ENCODE measurements at regions not wholly inside any gene's neighbourhood (a gene's known extent, or its start where the extent isn't known, plus 50 kb on each side); places are given as distances from the start of the nearest gene placed in this dataset.

- Histone ChIP-seq H3K4me3 (no peak overlapping the region), H3K4me1 (no peaks in the 10 kb centered on the region), H3K9me3 (peaks cover 0 to 11% (median 0%) of the 10 kb centered on the region in 8 donors), H3K27ac (no peak overlapping the region), H3K27me3 (replicated peaks in 1 of 7) (no peaks in the 10 kb centered on the region), H3K36me3 (no peaks in the 10 kb centered on the region)
- intact Hi-C loops (cut with DNase I; ENCODE audit: low total_unique reads) = no loop called here
- no peak for DNase-seq
- 73 to 86% (median 81%) methylated on average over 6 of the region's 6 CpGs for WGBS, 5 donors
- no peak for TF ChIP-seq POLR2AphosphoS5 (IDR thresholded peaks at IDR 0.05)
- no peak for TF ChIP-seq POLR2A (IDR thresholded peaks at IDR 0.05)
- TF ChIP-seq, protein P1, sequence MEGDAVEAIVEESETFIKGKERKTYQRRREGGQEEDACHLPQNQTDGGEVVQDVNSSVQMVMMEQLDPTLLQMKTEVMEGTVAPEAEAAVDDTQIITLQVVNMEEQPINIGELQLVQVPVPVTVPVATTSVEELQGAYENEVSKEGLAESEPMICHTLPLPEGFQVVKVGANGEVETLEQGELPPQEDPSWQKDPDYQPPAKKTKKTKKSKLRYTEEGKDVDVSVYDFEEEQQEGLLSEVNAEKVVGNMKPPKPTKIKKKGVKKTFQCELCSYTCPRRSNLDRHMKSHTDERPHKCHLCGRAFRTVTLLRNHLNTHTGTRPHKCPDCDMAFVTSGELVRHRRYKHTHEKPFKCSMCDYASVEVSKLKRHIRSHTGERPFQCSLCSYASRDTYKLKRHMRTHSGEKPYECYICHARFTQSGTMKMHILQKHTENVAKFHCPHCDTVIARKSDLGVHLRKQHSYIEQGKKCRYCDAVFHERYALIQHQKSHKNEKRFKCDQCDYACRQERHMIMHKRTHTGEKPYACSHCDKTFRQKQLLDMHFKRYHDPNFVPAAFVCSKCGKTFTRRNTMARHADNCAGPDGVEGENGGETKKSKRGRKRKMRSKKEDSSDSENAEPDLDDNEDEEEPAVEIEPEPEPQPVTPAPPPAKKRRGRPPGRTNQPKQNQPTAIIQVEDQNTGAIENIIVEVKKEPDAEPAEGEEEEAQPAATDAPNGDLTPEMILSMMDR (IDR thresholded peaks at IDR 0.05 in 8 of 11, conservative IDR thresholded peaks at IDR 0.05 in 3 of 11) = no peak
Measured at GRCh38 chrX:9257718-9258420, 207.0 kb upstream of the TBL1X start.

DNA sequence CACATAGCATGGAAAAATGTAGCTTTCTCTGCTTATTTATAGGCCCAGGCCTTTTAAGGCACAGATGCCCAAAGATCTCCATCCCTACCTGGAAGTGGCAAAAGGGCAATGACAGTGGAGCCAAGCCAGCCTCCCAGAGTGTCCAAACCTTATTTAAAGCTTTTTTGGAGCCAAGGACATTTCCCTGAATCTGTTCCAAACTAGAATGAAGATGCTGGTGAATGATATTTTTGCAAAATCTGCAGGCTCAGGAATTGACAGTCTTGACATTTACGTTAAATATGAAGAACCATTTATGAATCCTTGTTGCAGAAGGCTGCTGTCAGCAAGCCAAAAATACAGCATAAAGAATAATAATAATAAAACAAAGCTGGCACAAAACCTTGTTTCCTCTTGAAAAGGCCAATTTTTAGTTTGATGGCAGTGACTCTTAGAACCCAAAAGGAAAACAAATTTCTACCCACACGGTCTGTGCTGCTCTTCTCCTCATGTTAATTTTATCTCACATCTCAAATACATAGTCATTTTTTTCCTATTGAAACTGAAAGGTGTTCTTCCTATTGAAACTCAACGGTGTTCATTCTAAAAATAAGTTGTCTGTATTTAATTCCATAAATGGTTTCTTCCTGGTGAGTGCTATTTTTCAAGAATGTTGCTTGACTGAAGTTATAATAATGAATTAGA, 206.3 kb upstream of the TBL1X start:
- H3K4me1 ChIP-seq = no peaks in the 10 kb centered on the region
- H3K4me3 ChIP-seq = no peak overlapping the region
- DNase-seq = no peak
- intact Hi-C loops (cut with DNase I; ENCODE audit: low total_unique reads) = no loop called here
- TF ChIP-seq POLR2A (IDR thresholded peaks at IDR 0.05) (no peak), POLR2AphosphoS5 (IDR thresholded peaks at IDR 0.05) (no peak)
- TF ChIP-seq, protein P1 (IDR thresholded peaks at IDR 0.05 in 8 of 11, conservative IDR thresholded peaks at IDR 0.05 in 3 of 11) = no peak
- 38 to 62% (median 56%) methylated on average over 3 of the region's 3 CpGs for WGBS, 5 donors
- peaks cover 0 to 11% (median 0%) of the 10 kb centered on the region in 8 donors for H3K9me3 ChIP-seq
- no peak overlapping the region for H3K27ac ChIP-seq
- no peaks in the 10 kb centered on the region for H3K27me3 ChIP-seq (replicated peaks in 1 of 7)
- no peaks in the 10 kb centered on the region for H3K36me3 ChIP-seq

DNA sequence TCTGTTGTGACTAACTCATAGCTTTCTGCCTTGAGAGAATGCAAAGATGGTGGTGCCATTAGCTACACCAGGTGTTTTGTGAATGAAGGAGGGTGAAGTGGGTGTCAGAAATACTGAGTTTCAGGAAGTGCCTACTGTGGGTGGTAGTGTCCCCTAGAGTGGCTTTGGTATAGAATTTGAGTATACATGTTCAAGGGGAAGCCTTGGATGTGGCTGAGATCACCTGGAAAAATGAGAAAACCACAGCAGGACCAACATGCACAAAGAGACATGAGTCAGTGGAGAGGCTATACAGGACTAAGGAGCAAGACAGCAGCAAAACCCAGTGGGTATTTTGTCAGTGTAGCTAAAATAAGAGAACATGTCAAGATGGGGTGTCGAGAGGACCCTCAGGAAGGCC, 204.3 kb upstream of the TBL1X start:
- WGBS, 5 donors = 45 to 100% (median 82%) methylated on average over 1 of the region's 1 CpG
- Histone ChIP-seq H3K36me3 (no peaks in the 10 kb centered on the region), H3K27me3 (replicated peaks in 1 of 7) (no peaks in the 10 kb centered on the region), H3K4me3 (no peak overlapping the region), H3K27ac (no peak overlapping the region), H3K9me3 (peaks cover 0 to 11% (median 0%) of the 10 kb centered on the region in 8 donors), H3K4me1 (no peaks in the 10 kb centered on the region)
- intact Hi-C loops (cut with DNase I; ENCODE audit: low total_unique reads) = no loop called here
- DNase-seq = no peak
- TF ChIP-seq POLR2AphosphoS5 (IDR thresholded peaks at IDR 0.05) = no peak
- TF ChIP-seq, protein P1 (IDR thresholded peaks at IDR 0.05 in 8 of 11, conservative IDR thresholded peaks at IDR 0.05 in 3 of 11) = no peak
- no peak for TF ChIP-seq POLR2A (IDR thresholded peaks at IDR 0.05)

DNA sequence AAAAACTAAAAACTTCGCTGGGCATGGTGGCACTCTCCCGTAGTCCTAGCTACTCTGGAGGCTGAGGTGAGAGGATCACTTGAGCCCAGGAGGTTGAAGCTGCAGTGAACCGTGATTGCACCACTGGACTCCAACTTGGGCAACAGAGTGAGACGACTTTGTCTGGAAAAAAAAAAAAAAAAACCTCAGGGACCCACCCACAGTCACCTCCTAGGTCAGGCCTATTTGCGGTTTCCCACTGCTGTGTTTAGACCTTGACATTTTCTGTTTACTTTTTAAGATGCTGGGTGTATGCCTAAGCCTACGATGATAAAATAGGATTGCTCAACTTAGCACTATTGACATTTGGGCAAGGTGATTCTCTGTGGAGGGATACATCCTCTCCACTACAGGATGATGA, 197.4 kb upstream of the TBL1X start:
- H3K4me1 ChIP-seq = no peaks in the 10 kb centered on the region
- no peak for DNase-seq
- H3K9me3 ChIP-seq = no peaks in the 10 kb centered on the region
- intact Hi-C loops (cut with DNase I; ENCODE audit: low total_unique reads) = no loop called here
- H3K36me3 ChIP-seq = no peaks in the 10 kb centered on the region
- H3K27me3 ChIP-seq (replicated peaks in 1 of 7) = no peaks in the 10 kb centered on the region
- no peak for TF ChIP-seq POLR2A (IDR thresholded peaks at IDR 0.05)
- no peak for TF ChIP-seq POLR2AphosphoS5 (IDR thresholded peaks at IDR 0.05)
- TF ChIP-seq, protein P1 (IDR thresholded peaks at IDR 0.05 in 8 of 11, conservative IDR thresholded peaks at IDR 0.05 in 3 of 11) = no peak
- no peak overlapping the region for H3K27ac ChIP-seq
- WGBS, 5 donors = 70 to 89% (median 73%) methylated on average over 6 of the region's 6 CpGs
- H3K4me3 ChIP-seq = no peak overlapping the region
